ENCODE measurements at regions not wholly inside any gene's neighbourhood (a gene's known extent, or its start where the extent isn't known, plus 50 kb on each side); places are given as distances from the start of the nearest gene placed in this dataset.

DNA sequence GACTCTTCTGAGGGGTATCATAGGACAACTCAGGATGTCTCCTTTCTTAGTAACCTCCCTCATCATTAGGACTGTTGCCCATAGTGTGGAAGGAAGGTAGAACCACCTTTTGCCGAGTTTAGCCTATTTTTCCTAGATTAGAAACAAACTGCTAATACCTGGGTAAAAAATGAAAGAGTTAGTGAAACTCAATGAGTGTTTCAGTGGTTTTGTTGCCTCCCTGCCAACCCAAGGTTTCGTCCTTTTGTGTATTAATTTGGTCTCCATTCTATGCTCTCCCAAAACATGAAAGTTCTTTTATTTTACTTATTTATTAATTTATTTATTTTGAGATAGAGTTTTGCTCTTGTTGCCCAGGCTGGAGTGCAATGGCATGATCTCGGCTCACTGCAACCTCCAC, 174.9 kb upstream of the KCNJ16 start:
- DNase-seq (ENCODE audit: low spot score) = no peak

DNA sequence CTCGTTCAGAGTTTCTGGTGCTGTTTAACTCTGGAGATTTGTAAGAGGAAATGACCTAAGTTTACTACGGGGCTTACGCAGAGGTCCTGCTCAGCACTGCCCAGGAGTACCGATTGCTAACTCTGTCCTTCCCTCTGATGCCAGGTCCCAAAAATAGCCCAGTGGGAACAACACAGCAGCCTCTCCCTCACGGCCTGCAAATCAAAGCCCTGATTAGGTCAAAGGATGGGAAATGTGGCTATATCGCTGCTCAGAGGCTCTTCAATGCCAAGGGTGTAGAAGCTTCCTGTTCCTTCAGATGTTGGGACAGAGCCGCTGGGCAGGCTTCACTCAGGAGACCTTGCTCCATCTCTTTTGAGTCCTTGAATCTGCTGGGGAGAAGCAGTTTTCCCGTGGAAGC, 174.2 kb upstream of the KCNJ16 start:
- no peak for DNase-seq (ENCODE audit: low spot score)

DNA sequence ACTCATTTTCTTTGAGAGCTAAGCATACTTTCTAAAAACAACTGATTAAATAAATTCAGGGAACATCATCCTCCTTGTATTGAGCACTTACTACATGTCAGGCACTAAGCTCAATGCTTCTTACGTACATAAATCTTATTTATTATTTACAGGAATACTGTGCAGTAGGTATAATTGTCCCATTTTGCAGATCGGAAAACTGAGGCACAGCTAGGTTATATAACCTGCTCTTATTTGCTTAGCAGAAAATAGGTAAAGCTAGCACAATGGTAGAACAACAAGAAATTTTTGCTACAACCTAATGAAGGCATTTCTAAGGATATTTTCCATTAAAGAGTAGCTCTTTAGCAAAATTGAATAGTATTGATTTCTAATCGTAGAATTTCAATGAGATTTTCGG, 168.7 kb upstream of the KCNJ16 start:
- no peak for DNase-seq (ENCODE audit: low spot score)

DNA sequence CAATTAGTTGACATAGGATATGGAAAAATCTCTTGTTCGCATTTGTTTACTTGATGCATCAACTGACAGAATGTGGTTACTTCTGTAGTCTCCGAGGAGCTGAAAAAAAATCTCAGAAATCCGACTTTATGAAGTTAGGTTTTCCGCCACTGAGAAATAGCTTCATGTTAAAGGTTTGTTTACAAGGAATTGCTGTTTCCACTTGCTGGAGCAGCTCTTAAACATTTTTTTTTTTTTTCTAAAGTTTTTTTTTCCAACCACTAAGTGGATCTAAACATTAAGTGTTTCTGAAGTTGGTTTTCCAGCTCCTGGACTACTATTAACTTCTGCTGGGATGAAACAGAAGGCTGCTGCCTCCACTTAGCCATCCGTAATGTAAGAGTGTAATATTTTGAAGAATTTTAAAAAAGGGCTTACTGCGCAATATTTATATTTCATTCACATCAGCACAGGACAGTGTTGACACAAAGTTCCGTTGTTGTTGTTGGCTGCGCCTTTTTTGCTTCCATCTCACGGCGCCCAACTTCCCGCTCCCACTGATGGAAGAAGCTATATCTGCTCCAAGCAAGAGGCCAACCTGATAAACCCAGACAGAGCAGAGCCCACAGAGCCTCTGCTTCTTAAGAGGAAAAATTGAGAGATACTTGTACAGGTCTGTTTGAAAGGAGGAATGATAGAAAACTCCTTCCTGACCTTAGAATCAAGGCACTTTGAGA, 167.7 kb upstream of the KCNJ16 start:
- no peak for DNase-seq (ENCODE audit: low spot score)

DNA sequence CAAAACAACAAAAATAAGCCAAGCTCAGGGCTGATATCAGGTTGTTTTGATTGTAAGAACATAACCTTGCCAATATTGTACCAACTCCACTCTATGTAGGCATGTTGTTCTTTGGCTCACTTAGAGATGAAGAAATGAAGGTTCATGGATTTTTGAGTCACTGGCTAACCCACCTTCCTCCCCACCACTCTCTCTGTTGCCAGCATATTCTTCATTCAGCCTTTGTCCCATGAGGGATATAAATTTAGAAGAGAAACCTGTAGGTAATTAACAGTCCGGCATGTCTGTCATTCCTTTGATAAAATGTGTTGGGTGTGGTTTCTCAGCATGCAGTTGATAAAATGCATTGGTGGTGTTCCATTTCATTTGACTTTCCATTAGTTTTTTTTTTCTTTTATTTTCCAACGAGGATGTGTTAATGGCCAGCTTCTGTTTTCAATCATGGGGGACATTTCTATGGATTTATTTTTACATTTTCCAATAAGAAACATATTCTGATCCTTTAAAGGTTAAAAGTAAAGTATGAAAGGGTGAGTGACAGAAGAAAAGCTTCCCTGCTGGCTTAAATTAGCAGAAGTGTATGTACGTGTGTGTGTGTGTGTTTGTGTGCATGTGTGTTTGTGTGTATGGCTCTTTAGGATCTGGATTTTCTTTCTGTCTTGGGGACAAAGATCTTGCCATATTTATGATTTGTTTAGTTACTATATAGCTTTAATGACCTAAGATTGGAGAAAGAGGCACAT, 166.2 kb upstream of the KCNJ16 start:
- DNase-seq (ENCODE audit: low spot score) = no peak

DNA sequence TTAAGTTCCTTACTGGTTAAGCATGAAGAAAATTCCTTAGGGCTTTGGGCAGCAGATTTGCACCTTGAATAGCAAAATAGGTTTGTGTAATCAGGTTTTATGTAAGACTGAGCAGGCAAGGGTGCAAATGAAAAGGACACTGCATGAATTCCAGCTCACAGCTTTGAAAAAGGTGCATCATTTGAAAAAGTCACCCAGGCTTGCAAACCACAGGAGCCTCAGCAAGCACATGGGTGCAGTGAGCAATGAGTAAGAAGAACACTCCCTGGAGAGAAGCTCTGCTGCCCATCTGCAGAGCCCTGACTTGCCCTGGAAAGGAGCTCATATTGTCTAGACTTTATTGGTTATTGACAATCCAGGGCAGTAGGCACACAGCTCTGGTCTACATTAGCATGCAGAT, 165.6 kb upstream of the KCNJ16 start:
- no peak for DNase-seq (ENCODE audit: low spot score)

DNA sequence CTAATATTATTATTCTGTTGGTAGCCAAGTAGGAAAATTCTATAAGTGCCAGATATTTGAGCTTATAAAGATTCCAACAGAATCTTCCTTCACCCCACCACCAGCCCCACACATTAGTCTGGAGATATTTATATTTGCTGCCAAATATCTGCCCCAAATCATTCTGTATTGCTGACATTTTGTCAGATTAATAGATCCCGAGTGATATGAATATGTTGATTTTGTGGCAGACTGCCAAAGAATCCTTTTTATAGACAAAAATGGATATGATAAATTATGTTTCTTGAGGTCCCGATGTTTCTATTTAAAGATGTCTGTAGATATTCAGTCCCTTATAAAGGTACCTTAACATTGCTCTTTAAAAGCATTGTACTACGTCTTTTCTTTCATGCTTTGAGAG, 162.2 kb upstream of the KCNJ16 start:
- DNase-seq (ENCODE audit: low spot score) = no peak

DNA sequence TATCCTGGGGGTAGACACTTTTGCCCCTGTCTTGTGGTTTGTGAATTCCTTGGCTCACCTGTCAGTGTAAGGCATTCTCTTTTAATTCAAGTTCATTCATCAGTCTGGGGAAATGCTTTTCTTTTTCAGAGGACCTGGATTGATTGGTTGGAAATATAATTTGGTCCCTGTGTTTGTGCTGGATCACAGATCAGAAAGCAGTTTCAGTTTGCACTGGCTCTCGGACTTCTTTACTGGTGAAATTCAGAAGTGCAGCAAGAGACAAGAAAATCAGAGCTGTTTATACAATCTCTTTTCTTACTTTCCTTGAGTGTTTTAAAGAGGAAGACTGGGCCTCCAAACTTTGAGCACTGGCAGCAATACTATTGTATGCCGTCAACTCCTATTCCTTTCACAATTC, 161.8 kb upstream of the KCNJ16 start:
- no peak for DNase-seq (ENCODE audit: low spot score)

DNA sequence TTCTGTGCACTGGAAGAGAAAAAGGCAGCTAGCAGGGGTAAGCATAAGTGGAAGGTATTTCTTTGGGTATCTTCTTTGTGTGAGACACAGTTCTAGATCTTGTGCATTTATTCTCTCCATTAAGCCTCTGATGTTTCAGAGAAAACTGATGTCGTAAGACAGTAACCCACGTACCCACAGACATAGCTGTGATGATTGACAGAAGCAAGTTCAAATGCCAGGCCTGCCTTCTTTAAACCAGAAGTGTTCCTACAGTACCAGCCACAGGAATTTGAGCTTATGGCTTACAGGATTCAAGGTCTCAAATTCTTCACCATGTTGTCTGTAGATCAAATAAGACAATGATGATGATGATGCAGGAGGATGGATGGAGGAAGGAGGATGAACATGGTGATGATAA, 161.4 kb upstream of the KCNJ16 start:
- DNase-seq (ENCODE audit: low spot score) = no peak

DNA sequence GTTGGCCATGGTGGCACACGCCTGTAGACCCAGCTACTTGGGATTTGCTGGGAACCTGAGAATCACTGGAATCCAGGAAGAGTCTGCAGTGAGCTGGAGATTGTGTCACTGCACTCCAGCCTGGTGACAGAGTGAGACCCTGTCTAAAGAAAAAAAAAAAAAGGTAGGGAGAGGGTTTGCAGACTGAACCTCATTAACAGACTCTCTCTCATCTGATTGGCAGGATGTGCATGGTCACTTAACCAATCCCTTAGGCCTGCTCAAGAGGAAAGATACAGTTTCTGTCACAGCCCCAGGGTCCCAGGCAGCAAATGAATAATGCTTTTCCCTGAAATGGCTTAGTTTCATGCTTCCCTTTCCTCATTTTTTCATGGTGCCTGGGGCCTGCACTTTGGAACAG, 160.5 kb upstream of the KCNJ16 start:
- DNase-seq (ENCODE audit: low spot score) = no peak

DNA sequence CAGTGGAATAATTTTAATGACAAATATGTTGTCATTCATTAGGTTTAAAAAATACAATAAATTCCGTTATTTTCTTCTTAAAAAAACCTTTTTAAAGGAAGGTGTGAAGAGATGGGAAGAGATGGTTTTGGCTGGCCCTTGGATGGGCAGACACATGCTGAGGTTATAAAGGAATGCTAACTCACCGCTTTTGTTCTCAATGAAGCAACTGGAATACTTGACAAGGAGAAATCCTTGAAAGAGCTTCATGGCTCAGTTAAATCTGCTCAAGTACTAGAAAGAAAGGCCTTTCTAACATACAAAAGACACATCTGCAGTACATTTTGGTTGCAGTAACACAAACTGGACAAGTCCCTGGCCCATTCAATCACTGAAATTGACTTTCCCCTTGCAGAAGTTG, 158.3 kb upstream of the KCNJ16 start:
- DNase-seq (ENCODE audit: low spot score) = no peak

DNA sequence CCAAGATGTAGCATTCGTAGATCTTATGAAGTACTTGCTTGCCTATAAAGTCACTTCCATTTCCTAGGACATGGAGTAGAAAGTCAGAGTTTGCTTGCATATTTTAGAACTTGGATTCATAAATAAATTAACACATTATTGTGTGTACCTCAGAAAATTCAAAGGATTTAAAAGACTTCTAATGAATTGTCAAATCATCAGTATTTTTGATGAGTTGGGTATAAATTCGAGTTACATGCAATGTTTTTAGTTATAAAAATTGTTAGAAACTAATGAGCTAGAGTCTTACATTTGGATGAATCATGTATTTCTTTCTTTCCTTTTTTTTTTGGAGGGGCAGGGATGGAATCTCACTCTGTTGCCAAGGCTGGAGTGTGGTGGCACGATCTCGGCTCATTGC, 156.9 kb upstream of the KCNJ16 start:
- DNase-seq (ENCODE audit: low spot score) = no peak

DNA sequence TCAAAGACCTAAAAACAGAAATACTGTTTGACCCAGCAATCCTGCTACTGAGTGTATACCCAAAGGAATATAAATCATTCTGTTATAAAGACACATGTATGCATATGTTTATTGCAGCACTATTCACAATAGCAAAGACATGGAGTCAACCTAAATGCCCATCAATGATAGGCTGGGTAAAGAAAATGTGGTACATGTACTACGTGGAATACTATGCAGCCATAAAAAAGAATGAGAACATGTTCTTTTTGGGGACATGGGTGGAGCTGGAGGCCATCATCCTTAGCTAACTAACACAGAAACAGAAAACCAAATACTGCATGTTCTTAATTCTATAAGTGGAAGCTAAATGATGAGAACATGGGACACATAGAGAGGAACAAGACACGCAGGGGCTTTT, 155.2 kb upstream of the KCNJ16 start:
- no peak for DNase-seq (ENCODE audit: low spot score)

DNA sequence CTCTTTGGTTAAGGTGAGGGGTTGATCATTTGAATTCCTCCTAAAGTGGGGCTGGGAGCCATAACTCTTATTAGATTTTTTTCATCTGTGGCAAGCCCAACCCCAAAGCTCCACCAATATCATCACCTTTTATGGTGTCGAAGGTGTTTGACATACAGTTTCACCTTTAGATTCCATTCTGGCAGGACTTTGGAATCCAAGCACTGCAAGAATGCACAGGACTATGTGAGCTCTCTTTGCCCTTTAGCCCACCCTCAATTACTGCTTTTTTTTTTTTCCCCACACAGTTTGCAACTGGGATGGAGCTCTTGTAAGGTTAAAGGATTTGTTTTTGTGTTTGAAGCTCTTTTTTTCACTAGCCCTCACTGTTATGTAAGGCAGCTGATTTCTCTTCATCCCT, 154.0 kb upstream of the KCNJ16 start:
- DNase-seq (ENCODE audit: low spot score) = no peak

DNA sequence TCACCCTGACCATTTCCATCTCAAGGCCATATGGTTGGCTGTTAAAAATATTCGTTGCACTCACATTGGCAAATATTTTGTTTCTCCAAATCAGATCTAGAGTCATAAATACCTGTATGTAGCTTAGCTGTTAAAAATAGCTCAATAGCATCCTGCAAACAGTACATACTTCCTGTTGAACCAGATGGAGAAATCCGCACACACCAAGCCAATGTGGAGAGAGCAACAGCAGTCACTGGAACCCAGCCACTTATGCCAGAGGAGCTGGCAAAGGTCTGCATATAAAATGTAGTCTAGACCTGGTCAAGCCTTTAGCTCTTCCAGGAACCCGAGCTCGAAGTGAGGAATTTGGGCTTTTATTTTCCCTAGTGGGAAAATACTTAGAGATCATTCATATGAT, 146.4 kb upstream of the KCNJ16 start:
- no peak for DNase-seq (ENCODE audit: low spot score)

DNA sequence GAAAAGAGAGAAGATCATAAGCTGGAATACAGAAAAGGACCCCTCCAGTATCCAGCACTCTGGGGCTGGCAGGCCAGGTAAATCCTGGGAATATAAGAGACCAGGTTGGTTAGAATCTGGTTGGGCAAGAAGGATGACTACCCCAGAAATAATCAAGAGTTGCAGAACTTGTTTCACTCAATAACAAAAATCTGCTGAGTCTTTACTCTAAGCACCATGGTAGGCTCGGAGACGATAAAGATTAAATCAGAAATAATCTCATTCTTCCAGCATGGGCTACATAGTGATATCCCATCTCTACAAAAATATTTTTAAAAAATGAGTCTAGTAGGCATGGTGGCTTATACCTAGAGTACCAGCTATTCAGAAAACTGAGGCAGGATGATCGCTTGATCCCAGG, 138.0 kb upstream of the KCNJ16 start:
- DNase-seq (ENCODE audit: low spot score) = no peak

DNA sequence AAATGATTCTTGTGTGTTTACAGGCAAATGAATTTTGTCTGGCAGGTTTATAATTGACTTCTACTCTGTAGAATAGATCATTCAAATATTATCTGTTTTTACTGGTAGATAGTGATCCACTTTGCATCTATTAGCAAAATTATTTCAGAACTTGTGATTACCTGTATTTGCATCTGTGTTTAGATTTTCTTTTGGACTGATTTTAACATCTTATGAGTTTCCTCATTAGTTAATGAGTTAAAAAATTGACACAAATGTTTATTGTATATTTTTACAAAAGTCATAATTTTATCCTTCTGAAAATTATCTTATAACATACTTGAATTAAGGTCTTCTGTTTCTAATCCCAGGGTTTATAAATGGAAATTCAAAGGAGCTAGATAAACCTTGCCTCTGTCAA, 132.0 kb upstream of the KCNJ16 start:
- DNase-seq (ENCODE audit: low spot score) = no peak

DNA sequence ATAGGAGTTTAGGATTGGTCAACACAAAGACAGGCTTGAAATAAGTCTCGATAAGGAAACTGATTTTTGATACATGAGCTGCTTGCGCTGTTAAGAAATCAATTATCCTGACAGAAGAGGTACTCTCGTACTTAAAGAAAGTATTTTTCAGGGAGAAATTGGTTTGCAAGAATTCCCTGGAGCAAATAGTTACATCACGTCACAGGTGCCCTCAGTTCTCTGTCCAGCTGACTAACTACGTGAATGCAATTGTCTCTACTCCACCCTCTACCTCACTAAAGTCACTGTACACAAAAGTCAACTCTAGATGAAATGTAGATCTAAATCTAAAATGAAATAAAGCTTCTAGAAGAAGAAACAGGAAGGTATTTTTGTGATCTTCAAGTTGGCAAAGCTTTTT, 130.6 kb upstream of the KCNJ16 start:
- DNase-seq (ENCODE audit: low spot score) = no peak

DNA sequence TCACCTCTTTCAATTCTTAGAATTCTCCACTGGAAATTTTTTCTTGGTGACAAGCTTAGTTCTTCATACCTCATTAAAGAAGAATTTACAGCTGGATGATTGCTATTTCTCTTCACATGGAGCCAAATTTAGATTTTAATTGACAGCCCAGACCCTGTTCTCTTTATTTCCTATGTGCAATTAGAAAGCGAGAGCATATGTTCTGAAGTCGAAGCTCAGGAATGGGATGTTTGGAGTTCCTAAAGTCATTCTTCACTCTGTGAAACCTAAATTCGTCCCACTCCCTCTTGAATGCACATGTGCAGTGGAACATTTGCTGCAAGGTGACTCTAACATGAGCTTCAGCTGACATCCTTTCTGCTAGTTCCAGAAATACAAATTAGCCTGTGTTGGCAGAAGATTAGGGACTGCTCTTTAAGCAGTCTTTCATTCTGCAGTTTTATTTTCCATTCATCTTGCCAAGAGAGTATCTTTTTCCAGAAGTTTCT, 129.3 kb upstream of the KCNJ16 start:
- DNase-seq (ENCODE audit: low spot score) = no peak

DNA sequence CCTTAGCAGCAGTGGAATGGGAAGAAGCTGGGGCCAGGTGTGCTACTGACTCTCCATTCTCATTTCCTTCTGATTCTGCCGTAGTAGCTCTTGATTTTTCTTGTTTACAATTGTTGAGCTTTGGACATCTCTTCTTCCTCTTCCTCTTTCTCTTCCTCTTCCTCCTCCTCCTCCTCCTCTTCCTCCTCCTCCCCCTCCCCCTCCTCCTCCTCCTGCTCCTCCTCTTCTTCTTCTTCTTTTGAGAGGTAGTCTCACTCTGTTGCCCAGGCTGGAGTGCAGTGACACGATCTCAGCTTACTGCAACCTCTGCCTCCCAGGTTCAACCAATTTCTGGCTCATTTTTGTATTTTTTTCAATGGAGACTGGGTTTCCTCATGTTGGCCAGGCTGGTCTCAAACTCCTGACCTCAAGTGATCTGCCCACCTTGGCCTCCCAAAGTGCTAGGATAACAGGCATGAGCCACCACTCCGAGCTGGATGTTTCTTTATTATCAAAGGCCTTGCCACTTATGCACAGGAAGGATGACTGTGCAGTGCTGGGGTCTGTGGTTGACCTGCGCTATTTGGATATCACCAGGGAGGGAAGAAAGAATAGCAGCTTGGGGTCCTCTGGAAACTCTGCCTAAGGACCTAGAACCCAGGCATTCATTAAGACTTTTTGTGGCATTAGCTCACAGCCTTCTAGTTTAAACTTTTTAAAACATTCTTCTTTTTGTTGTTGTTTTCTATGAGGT, 127.8 kb upstream of the KCNJ16 start:
- no peak for DNase-seq (ENCODE audit: low spot score)

DNA sequence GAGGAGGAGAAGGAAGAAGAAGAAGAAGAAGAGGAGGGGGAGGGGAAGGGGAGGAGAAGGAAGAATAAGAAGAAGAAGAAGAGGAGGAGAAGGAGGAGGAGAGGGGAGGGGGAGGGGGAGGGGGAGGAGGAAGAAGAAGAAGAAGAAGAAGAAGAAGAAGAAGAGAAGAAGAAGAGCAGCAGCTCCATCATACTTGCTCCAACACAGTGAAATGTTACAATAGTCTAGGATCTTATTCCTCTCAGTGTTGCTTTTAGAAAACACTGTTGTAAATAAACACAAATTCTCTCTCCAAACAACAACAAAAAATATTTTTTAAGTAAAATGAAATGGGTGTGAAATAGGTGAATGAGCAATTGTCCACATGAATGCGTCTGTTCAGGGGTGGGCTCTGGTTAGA, 126.6 kb upstream of the KCNJ16 start:
- DNase-seq (ENCODE audit: low spot score) = no peak

DNA sequence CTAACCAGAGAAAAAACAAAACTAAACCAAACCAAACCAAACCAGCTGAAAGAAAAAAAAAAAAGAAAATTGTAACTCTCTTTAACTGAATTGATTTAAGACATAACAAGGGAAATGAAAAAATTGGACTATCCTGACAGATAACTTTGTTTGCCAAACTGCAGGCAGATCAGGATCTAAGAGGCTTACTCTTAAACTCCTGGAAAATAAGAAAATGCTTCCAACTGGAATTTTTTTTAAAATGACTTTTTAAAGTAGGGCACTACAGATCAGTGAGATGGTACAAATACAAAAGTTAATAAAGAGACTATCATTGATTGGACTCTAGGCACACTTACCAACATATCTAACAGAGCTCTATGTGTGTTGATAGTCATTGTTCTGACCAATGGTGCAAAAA, 125.5 kb upstream of the KCNJ16 start:
- no peak for DNase-seq (ENCODE audit: low spot score)
